T47D (cell line): ENCODE measurements at regions not wholly inside any gene's neighbourhood (a gene's known extent, or its start where the extent isn't known, plus 50 kb on each side); places are given as distances from the start of the nearest gene placed in this dataset.
"Not testable (repeated sequence)": the region's sequence is repeated elsewhere in the genome, so short reads cannot be mapped to it uniquely, and the experiment has no call there.

Experiments
- DNase-seq, 2 experiments: peaks; one replicate each; pipeline versions ENCODE4 v3.0.0 to v3.0.0-alpha.2; 2011 to 2012; ENCODE audit warnings: low read depth in 1 of 2, low spot score in 1 of 2
- JUND ChIP-seq: IDR thresholded peaks from 2 replicates; pipeline ENCODE4 v1.6.1; 2012; ENCODE audit warnings: low read depth
- in situ Hi-C: cut with HindIII; loops from 2 replicates; pipeline ENCODE4 v1.10.0; 2016; ENCODE audit warnings: low sequenced_read_pairs, low pct_unique_long_range_greater_than_20kb

DNA sequence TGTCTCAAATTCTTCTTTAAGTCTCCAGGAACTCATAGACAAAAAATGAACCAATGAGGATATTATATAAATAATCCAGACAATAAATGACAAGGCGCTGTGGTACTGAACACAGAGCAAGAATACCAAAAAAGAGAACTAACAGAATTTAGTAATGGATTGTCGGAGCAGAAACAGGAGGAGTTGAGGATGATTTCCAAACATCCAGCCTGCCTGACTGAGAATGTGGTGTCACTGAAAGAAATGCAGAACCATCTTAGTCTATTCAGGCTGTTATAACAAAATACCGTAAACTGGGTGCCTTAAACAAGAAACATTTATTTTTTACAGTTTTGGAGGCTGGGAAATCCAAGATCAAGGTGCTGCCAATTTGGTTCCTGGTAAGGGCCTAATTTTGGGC is 79.7 kb downstream of the RGS2 start:
- in situ Hi-C loops, result no loop called here
- no peak for TF ChIP-seq JUND
- DNase-seq, result no peak

DNA sequence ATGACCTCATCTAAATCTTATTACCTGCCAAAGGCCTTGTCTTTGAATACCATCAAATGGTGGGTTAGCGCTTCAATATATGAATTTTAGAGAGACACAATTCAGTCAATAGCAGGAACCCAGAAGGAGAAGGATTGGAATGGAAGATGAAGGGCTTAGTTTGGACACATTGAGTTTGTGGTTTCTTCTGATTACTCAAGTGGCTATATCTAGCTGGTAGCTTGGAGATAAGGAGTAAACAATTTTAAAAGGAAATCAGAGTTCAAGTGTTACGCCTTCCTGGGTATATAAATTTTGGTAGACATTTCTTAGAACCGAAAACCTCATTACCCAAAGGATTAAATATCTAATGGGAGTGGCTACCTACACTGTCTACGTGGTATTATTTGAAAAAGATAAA is 80.2 kb downstream of the RGS2 start:
- DNase-seq, result no peak
- in situ Hi-C loops, result no loop called here
- no peak for TF ChIP-seq JUND

DNA sequence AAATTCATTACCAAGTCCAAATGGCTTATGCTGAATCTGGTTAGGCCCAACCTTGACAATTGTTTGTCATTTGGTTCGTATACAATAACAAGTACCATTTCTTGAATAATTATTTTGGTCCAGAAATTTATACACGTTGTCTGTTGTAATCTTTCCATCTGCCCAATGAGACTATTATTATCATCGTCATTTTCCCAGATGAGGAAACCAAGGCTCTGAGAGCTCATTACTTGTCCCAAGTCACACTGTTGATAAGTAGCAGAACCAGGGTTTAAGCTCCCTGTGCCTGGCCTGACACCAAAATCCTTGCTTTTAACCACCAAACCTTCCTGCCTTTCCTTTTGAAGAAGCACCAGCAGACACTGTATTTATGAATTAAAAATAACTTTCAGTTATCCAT is 81.3 kb downstream of the RGS2 start:
- TF ChIP-seq JUND, result no peak
- in situ Hi-C loops, result no loop called here
- no peak for DNase-seq

GRCh38 chr1:192892934-192893333 is 84.1 kb downstream of the RGS2 start:
- in situ Hi-C loops, result no loop called here
- no peak for DNase-seq
- TF ChIP-seq JUND, result no peak

DNA sequence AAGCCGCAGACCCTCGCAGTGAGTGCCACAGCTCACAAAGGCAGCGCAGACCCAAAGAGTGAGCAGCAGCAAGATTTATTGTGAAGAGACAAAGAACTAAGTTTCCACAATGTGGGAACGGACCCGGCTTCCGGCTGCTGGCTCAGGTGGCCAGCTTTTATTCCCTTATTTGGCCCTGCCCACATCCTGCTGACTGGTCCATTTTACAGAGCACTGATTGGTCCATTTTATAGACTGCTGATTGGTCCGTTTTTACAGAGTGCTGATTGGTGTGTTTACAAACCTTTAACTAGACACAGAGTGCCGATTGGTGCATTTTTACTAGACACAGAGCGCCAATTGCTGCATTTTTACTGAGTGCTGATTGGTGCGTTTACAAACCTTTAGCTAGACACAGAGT is 86.6 kb downstream of the RGS2 start:
- in situ Hi-C loops, result not testable (repeated sequence)

GRCh38 chr1:192896376-192896775 is 87.5 kb downstream of the RGS2 start:
- DNase-seq, result no peak
- in situ Hi-C loops, result no loop called here

More for the DNA sequence above, 86.6 kb downstream of the RGS2 start:
- not testable (repeated sequence) for DNase-seq

GRCh38 chr1:192901500-192901899 is 92.7 kb downstream of the RGS2 start:
- DNase-seq, result no peak
- TF ChIP-seq JUND, result no peak
- in situ Hi-C loops, result no loop called here

More at GRCh38 chr1:192896376-192896775, 87.5 kb downstream of the RGS2 start:
- no peak for TF ChIP-seq JUND

DNA sequence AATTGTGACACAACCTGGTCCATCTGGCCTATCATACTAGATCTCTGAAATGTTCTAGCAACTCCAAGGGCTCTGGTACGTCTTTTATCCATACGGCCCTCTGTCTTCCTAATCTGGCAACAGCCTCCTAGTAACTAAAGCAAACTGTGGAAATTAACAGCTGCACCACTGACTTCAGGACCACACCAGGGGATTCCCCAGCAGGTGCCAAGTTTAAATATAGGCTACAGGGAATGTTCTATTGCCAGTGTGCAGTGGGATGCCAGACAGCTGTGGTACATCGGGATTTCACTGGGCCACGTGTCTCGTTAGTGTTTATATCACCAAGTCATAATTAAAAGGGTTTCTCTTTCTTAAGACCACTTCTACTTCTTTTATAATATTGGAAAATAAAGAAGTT is 94.3 kb downstream of the RGS2 start:
- DNase-seq, result no peak
- TF ChIP-seq JUND, result no peak
- in situ Hi-C loops, result no loop called here

GRCh38 chr1:192904438-192904895 is 95.6 kb downstream of the RGS2 start:
- no peak for DNase-seq
- no peak for TF ChIP-seq JUND
- in situ Hi-C loops, result no loop called here

DNA sequence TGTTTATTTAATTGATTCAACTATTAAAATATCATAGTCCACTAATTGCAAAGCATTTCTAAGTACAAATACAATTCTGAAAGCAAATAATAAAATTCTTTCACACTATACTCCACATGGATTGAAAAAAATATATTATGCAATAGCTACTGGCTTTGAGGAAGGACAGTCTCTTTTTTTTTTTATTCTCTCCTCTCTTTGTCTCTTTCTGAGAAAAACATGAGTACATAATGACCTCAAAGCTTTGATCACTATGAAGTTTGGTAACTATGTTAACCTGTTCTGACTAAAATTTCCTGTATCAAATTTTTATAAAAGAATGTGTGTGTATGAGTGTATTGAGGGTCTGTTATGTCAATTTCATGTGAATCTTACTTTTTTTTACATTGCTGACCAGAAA is 96.2 kb downstream of the RGS2 start:
- TF ChIP-seq JUND, result no peak
- in situ Hi-C loops, result no loop called here
- DNase-seq, result no peak

DNA sequence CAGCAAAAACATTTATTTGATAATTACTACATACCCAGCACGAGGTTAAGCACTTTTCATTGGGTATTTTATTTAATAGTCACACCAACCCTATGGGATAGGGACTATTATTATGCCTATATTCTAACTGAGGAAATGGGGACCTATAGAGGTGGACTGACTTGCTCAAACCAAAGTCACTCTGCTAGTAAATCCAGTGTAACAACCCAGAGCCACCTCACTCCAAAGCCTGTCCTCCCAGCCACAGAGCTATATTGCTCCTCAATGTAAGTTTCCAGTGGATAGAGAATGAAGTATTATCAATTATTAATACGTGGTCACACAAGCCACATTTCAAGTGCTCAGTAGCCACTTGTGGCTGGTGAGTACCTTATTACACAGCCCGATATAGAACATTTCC is 97.5 kb downstream of the RGS2 start:
- no peak for TF ChIP-seq JUND
- in situ Hi-C loops, result no loop called here
- peak in 1 of 2 experiments; percentile 39 for DNase-seq

GRCh38 chr1:192907545-192908243 is 98.9 kb downstream of the RGS2 start:
- in situ Hi-C loops, result no loop called here
- TF ChIP-seq JUND, result no peak
- no peak for DNase-seq

GRCh38 chr1:192911896-192912656 is 103.2 kb downstream of the RGS2 start:
- DNase-seq, in situ Hi-C loops: not testable (repeated sequence)

GRCh38 chr1:192913683-192914082 is 104.8 kb downstream of the RGS2 start:
- no peak for DNase-seq
- in situ Hi-C loops, result no loop called here
- TF ChIP-seq JUND, result no peak
